T-helper 2 cell treated with Interferon-gamma antibody and Interleukin-4, amounts not matched to agents 100 ng/mL and 5 ng/mL, for 36 hours (primary cell): ENCODE measurements at regions not wholly inside any gene's neighbourhood (a gene's known extent, or its start where the extent isn't known, plus 50 kb on each side); places are given as distances from the start of the nearest gene placed in this dataset.

Experiments
- intact Hi-C: fragments of 100-400 bp; cut with micrococcal nuclease; formaldehyde crosslinking; loops from one replicate; pipeline ENCODE4 v1.15.1; 2023

- intact Hi-C loops = no loop called here
Measured at GRCh38 chr12:22986997-22987396, 362.0 kb downstream of the ETNK1 start.

- intact Hi-C loops = no loop called here
Measured at GRCh38 chr12:22990501-22990900, 365.5 kb downstream of the ETNK1 start.

GRCh38 chr12:22991250-22991844, 366.4 kb downstream of the ETNK1 start:
- intact Hi-C loops = no loop called here

DNA sequence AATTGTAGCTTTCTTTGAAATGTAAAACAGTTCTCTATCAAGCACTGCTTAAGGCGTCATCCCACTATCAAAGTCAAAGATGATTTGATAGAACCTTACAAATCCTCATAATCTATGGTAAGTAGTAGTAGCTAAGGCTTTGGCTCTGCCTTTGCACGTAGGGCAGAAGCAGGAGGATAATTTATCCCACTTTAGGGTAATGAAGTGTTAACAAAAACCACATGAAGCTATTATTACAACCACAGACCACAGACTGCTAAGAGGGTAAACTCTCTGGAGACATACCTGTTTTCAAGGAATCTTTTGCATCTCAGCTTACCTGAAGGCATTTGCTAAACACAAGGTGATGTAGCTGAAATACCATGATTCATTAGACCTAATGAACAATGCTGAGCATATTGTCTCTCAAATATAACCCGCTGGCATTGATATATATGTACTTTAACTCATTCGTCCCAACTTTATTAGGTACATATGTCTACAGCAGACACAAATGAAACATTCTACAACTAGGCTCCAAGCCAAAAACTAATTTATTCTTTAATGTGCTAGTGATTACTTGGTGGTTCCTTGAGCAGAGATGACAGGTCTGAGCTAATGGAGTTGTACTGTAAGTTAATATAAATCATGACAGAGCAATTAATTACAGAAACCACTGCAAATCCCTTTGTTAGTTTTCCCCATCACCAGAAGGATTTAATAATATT, 368.8 kb downstream of the ETNK1 start:
- intact Hi-C loops = no loop called here

- intact Hi-C loops = no loop called here
Measured at GRCh38 chr12:22994316-22994675, 369.3 kb downstream of the ETNK1 start.

DNA sequence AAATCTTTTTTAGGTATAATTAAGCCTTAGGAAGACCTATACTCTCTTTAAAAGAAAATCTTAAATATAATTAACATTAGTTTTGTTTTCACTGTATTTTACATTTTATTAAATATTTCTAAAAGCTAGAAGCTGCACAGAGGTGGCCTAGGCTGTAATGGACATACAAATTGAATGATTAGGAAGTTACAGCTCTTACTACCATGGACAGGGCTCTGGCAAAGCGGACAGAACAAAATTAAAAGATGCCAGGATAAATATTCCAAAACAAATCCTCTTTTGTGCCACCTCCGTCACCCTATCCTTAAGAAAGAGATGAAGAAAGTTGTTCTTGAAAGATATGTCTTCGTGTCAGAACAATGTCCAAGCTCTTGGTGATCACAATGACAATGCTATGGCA, 376.5 kb downstream of the ETNK1 start:
- intact Hi-C loops = no loop called here

DNA sequence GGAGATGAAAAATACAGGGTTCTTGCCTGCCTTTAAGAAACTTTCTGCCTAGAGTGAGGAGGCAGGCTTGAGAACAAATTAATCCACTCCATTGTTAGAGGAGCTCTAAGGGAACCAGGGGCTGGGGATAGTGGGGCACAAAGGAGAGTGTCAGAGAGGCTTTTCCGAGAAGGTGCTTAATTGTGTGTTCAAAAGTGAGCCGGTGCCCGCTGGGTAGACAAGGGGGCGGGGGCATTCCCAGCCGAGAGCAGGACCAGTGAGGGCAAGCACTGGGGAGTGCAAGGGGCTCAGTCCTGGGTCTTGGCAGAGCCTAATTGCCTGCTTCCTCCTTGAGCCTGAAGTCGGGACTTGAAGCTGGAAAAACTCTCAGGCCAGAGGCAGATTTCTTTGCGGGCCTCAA, 377.4 kb downstream of the ETNK1 start:
- intact Hi-C loops = no loop called here

DNA sequence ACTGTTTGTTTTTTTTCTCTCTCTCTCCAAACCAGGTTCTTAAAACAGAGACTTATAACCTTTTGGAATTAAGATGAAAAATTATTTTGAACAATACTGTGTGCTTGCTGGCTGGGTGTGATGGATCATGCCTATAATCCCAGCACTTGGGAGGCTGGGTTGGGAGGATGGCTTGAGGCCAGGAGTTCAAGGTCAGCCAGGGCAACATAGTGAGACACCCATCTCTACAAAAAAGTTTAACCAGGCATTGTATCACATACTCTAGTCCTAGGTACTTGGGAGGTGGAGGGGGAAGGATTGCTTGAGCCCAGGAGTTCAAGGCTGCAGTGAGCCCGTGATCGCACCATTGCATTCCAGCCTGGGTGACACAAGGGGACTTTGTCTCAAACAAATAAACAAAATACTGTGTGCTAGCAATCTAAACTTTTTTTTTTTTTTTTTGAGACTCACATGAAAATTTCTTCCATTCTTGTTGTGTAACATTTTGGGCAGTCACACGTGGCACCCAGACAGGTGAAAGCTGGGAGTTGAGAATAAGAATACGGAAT, 379.6 kb downstream of the ETNK1 start:
- intact Hi-C loops = no loop called here

- intact Hi-C loops = no loop called here
Measured at GRCh38 chr12:23005387-23005786, 380.4 kb downstream of the ETNK1 start.

GRCh38 chr12:23006413-23006812, 381.4 kb downstream of the ETNK1 start:
- intact Hi-C loops = no loop called here

- intact Hi-C loops = no loop called here
Measured at GRCh38 chr12:23008623-23009022, 383.7 kb downstream of the ETNK1 start.

DNA sequence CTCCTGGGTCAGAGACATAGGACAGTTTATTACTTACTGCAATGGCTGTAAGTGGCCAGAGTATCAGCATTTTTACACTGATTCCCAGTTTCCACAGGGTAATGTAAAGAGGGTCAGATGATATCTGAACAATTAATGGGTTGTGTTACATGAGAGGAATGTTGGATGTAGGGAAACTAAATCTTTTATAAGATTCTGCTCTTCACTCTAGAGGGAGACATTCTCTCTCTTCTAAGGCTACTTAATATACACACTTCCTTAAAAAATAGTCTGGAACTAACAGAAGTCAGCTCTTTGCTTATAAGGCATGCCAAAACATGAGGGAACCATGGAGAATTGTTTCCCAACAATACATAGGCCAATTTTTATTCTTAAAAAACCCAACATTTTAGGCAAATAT, 389.8 kb downstream of the ETNK1 start:
- intact Hi-C loops = no loop called here

DNA sequence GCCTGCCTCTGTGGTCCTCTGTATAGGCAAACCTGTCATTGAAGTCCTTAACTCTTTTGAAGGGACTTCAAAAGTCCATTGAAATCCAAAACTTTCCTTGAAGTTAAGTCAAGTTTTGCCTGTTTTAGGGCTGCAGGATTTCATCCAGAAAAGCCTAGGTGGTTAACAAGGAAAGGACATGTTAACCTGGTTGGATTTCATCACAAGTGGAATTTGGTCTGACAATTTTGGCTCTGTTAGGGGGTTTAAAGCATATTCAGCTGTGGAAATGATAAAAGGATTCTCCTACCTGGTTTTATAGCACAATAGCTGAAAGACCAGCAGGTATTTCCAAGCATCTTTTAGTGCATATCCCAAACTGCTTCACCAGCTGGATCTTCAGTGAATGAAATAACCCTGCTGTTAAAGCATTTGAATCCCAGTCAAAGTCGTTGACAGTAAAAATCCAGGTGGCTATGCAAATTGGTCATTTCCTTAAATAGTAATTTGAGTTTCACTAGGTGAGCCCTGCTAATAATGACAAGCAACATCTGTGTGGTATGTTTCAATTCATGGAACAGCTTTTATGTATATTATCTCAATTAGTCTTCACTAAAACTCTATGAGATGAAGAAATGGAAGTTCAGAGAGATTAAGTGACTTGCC, 400.5 kb downstream of the ETNK1 start:
- intact Hi-C loops = no loop called here

GRCh38 chr12:23028158-23028802, 403.3 kb downstream of the ETNK1 start:
- intact Hi-C loops = no loop called here

DNA sequence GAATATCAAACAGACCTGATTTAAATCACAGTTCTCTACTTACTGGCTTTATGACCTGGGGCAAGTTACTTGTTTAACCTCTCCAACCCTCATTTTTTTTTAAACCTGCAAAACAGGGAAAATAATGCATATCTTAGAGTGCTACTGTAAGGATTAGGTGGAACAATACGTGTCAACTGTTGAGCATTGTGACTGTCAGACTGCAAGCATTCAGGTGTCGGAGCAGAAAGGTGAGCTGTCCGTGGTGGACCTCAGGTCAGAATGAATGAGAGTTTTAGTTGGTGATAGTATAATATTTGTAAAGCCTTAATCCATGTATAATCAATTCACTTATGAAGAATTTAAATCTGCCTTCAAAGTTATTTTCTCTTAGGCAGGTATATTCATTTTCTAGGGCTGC, 404.2 kb downstream of the ETNK1 start:
- intact Hi-C loops = no loop called here

DNA sequence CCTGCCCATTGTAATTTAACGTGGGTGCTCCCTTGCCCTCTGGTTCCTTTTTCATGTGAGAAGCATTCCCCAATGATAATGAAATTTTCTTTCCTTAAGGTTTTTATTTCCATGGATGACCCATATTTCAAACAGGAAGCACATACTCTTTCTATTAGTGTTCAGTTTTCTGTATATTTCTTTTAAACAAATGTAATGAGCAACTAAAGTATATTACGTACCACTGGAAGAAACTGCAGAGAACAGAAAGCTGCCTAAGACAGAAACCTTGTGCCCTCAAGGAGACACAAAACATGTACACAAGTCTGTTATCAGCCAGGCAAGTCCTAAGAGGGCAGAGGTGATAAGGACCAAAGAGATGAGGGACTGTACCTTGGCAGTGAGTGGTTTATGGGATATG, 414.9 kb downstream of the ETNK1 start:
- intact Hi-C loops = no loop called here

DNA sequence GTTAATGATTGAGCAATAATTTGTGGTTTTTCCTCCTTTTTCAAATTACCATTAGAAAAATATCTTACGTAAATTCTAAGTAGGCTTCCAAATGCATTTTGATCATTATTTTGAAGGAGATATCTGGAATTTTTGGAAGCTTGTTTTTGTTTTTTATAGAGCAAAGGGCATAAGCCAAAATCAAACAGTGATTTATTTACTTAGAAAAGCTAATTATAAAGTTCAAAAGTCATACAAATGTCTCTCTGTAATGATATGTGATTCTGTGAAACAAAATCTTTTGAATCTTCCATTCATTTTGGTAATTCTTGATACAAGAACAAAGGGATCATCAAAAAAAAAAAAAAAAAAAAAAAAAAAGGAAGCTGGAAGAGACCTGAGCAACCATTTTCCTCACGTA, 416.8 kb downstream of the ETNK1 start:
- intact Hi-C loops = no loop called here

- intact Hi-C loops = no loop called here
Measured at GRCh38 chr12:23043646-23044045, 418.7 kb downstream of the ETNK1 start.

DNA sequence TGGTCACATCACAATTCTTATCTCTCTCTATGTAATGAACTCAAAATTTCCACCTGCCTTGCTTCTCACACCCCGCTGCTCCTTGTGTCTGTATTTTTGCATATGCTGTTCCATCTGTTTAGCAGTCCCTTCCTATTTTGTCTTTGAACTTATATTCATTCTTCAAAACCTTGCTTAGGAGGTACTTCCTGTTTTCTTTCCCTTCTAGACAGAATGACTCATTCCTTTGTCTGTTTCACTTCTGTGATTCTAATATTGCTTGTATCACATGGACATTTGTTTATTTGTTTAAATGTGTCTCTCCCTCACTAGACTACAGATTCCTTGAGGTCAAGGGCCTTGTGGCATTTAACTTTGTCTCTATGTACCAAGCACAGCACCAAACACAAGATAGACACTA, 424.2 kb downstream of the ETNK1 start:
- intact Hi-C loops = no loop called here

DNA sequence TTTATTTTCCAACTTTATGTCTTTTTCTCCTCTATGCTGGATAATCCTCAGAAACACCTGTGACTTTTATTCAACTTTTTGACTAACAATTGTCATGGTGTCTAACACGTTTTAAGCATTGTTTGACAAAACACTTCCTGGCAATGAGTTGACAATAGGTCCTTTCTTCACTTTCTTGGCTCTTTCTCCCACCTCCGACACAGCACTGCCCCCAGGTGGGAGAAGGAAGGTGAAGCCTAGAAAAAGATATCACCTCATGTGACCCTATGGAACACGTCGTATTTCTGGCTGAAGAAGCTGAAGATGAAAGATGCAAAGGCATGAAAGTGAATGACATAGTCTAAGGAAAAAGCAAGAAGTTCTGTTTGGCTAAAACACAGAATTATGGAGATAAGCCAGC, 430.0 kb downstream of the ETNK1 start:
- intact Hi-C loops = no loop called here

- intact Hi-C loops = no loop called here
Measured at GRCh38 chr12:23057571-23057970, 432.6 kb downstream of the ETNK1 start.

DNA sequence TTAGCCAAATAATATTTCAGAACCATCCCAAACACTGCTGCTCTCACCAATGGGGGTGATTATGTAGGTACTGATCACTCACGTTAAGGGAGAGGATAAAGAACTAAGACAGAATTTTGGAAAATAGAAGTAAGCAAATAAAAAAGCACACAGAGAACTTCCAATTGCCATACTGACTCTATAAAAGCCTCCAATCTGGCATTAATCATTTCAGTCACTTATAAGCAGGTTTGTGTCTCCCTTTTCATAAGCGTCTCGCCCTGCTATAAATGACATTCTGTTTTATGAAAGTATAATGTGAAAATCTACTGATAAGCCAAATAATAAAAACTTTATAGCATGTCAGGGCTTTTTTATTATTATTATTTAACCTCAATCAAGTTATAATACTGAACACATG, 435.2 kb downstream of the ETNK1 start:
- intact Hi-C loops = no loop called here
